Chondrocyte (in vitro differentiated cells): ENCODE measurements at regions not wholly inside any gene's neighbourhood (a gene's known extent, or its start where the extent isn't known, plus 50 kb on each side); places are given as distances from the start of the nearest gene placed in this dataset.

ENCODE experiments used
- DNase-seq: peaks from one replicate; pipeline ENCODE4 v3.0.0; 2021; ENCODE audit warnings: mixed read lengths, low spot score
- H3K27ac Mint-ChIP-seq: one replicate; pipeline ENCODE4 v1.8.0; 2021; ENCODE audit warnings: mild to moderate bottlenecking, moderate library complexity, mixed read lengths; ENCODE audit not compliant: unreplicated experiment
- H3K27me3 Mint-ChIP-seq: 2 replicates; pipeline ENCODE4 v1.8.0; 2021; ENCODE audit warnings: low read depth, mixed read lengths
- H3K36me3 Mint-ChIP-seq: 2 replicates; pipeline ENCODE4 v1.8.0; 2021; ENCODE audit warnings: low read depth, mixed read lengths
- H3K4me1 Mint-ChIP-seq: 2 replicates; pipeline ENCODE4 v1.8.0; 2021; ENCODE audit warnings: low read depth, mild to moderate bottlenecking, mixed read lengths
- H3K4me3 Mint-ChIP-seq: one replicate; pipeline ENCODE4 v1.8.0; 2021; ENCODE audit warnings: mild to moderate bottlenecking, moderate library complexity, mixed read lengths; ENCODE audit not compliant: unreplicated experiment
- H3K9me3 Mint-ChIP-seq: 2 replicates; pipeline ENCODE4 v1.8.0; 2021; ENCODE audit warnings: low read depth, mixed read lengths
- TF ChIP-seq, protein P1 (sequence below): fragments of 200-600 bp; sonication (generic); IDR thresholded peaks from 2 replicates; pipeline ENCODE4 v1.5.0; 2021; ENCODE audit warnings: antibody characterized with exemption, mild to moderate bottlenecking, moderate library complexity

DNA sequence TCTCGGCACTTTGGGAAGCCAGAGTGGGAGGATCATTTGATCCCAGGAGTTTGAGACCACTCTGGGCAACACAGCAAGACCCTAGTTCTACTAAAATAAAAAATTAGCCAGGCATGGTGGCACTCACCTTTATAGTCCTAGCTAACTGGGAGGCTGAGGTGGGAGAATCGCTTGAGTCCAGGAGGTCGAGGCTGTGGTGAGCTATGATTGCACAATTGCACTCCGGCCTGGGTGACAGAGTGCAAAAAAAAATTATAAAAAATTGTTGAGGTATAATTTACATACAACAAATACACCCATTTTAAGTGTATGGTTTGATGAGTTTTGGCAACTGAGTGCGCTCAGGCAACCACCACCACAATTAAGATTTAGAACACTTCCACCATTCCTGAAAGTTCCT lies 108.5 kb upstream of the GADD45A start:
- no peaks in the 10 kb centered on the region for H3K36me3 Mint-ChIP-seq
- DNase-seq, result no peak
- H3K27me3 Mint-ChIP-seq, result no peaks in the 10 kb centered on the region
- TF ChIP-seq, protein P1, sequence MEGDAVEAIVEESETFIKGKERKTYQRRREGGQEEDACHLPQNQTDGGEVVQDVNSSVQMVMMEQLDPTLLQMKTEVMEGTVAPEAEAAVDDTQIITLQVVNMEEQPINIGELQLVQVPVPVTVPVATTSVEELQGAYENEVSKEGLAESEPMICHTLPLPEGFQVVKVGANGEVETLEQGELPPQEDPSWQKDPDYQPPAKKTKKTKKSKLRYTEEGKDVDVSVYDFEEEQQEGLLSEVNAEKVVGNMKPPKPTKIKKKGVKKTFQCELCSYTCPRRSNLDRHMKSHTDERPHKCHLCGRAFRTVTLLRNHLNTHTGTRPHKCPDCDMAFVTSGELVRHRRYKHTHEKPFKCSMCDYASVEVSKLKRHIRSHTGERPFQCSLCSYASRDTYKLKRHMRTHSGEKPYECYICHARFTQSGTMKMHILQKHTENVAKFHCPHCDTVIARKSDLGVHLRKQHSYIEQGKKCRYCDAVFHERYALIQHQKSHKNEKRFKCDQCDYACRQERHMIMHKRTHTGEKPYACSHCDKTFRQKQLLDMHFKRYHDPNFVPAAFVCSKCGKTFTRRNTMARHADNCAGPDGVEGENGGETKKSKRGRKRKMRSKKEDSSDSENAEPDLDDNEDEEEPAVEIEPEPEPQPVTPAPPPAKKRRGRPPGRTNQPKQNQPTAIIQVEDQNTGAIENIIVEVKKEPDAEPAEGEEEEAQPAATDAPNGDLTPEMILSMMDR, result no peak
- H3K4me1 Mint-ChIP-seq, result peaks cover 13% of the 10 kb centered on the region
- no peak overlapping the region for H3K27ac Mint-ChIP-seq
- H3K4me3 Mint-ChIP-seq, result no peak overlapping the region
- H3K9me3 Mint-ChIP-seq, result peaks cover 5% of the 10 kb centered on the region

DNA sequence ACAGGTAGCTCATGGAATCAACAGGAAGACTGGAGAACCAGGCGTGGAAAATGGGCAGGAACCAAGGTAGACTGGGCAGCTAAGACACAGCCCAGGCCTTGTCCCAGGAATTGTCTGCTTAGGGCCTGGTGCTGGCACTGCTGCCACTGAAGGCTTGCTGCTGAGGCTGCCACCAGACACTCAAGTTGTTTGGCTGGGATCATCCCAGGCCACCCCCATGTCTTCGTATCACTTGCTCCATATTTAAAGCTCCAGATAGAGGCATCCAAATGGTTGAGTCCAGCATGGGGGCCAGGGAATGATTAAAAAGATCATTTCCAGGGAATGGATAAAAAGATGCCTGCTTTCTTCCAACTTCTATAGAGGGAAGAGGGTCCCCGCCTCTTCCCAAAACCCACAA lies 107.4 kb upstream of the GADD45A start:
- Mint-ChIP-seq H3K9me3 (peaks cover 5% of the 10 kb centered on the region), H3K4me3 (no peak overlapping the region), H3K27ac (no peak overlapping the region), H3K4me1 (peaks cover 15% of the 10 kb centered on the region), H3K27me3 (no peaks in the 10 kb centered on the region), H3K36me3 (no peaks in the 10 kb centered on the region)
- no peak for DNase-seq
- TF ChIP-seq, protein P1, result no peak

DNA sequence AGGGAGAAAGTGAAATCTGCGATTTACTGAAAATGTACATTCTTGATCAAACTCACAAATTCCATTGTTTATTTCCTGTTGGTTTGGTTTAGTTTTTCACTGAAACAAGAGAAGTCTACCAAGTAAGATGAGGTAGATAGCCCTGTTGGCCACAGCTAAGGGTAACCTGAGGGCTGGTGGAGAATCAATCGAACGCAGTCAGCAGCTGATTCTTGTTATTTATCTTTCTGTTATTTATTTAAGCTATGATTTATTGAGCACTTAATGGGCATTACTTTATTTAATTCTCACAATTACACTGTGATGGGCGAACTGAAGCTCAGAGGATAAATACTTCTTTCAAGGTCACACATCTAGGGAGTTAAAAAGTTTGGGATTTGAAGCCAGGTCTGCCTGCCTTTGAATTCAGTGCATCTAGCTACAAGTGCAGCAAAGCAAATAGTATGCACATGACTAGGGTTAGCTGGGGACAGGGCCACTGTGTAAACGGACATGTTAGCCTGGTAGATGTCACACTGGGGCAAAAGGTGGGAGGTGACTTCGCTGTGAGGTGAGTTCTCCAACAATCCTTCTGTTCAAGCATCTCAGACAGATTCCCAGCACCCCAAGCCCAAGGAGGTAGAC lies 106.5 kb upstream of the GADD45A start:
- Mint-ChIP-seq H3K4me1 (peaks cover 17% of the 10 kb centered on the region), H3K4me3 (no peak overlapping the region), H3K9me3 (peaks cover 5% of the 10 kb centered on the region), H3K27ac (no peak overlapping the region), H3K36me3 (no peaks in the 10 kb centered on the region), H3K27me3 (no peaks in the 10 kb centered on the region)
- DNase-seq, result no peak
- TF ChIP-seq, protein P1, result no peak

DNA sequence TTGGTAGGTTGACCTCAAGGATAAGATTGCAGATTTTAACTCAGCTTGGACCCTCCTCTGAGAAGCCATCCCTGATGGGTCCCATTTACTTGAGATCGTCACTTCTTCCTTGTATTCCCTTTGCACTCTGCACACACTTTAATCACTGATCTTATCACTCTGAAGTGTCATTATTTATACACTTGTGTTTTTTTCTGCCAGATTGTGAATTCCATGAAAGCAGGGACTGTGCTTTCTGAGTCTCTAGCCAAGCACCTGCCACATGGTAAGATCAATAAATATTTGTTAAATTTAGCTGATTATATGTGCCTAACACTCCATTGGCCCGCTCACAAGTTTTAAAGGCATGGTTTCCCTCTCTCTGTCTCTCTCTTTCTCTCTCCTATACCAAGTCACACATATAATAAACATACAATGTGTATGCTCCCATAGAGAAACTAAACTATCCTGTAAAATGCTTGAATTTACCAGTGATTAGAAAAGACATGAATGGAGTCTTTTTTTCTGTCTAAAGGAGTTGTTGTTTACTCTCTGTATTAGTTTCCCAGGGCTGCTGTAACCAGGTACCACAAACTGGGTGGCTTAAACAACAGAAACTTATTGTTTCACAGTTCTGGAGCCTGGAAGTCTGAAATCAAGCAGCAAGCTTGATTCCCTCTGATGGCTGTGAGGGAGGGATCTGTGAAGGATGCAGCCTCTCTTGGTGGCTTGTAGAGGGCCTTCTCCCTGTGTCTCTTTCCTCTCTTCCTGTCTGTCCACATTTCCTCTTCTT lies 105.2 kb upstream of the GADD45A start:
- H3K27me3 Mint-ChIP-seq, result no peaks in the 10 kb centered on the region
- peaks cover 5% of the 10 kb centered on the region for H3K9me3 Mint-ChIP-seq
- no peak overlapping the region for H3K27ac Mint-ChIP-seq
- TF ChIP-seq, protein P1, result no peak
- peaks cover 23% of the 10 kb centered on the region for H3K4me1 Mint-ChIP-seq
- H3K4me3 Mint-ChIP-seq, result no peak overlapping the region
- H3K36me3 Mint-ChIP-seq, result no peaks in the 10 kb centered on the region
- no peak for DNase-seq

DNA sequence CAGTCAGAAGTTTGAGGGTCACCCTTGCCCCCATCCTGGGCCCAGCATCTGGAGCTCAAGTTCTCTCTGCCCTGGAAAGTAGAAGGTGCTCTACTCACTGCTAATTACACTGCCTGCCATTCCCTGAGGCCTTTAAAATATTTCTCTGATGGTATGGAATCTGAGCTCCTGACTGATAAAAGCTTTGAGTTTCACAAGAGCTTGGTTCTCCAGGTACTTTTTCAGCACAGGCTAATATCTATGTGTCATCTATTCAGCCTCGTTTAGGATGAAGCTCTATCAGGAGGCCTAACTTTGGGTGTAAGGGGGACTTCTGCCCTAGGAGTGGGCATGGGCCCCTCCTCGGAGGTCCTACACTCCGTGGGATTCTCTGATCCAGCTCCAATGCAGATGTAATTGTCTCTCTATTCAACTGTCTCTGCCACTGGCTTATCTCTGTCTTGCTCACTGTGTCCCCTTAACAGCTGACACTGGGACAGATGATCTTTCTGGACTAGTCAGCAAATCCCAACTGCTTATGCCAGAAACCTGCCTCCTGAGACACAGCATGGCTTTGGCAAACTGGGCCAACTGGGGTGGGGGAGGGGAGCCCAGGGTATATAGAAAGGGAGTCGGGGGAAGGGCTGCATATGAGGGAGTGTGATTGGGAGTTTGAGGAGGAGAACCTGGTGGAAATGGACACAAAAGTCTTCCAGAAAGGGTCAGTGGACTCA lies 104.2 kb upstream of the GADD45A start:
- H3K4me3 Mint-ChIP-seq, result no peak overlapping the region
- H3K36me3 Mint-ChIP-seq, result no peaks in the 10 kb centered on the region
- H3K27me3 Mint-ChIP-seq, result no peaks in the 10 kb centered on the region
- peaks cover 21% of the 10 kb centered on the region for H3K4me1 Mint-ChIP-seq
- H3K9me3 Mint-ChIP-seq, result peaks cover 3% of the 10 kb centered on the region
- no peak overlapping the region for H3K27ac Mint-ChIP-seq
- TF ChIP-seq, protein P1, result no peak
- no peak for DNase-seq
